ENCODE measurements at regions not wholly inside any gene's neighbourhood (a gene's known extent, or its start where the extent isn't known, plus 50 kb on each side); places are given as distances from the start of the nearest gene placed in this dataset.

- Histone ChIP-seq H3K27ac (no peak overlapping the region), H3K4me3 (replicated peaks in 1 of 3) (no peak overlapping the region), H3K27me3 (no peaks in the 10 kb centered on the region), H3K9me3 (no peaks in the 10 kb centered on the region), H3K36me3 (no peaks in the 10 kb centered on the region), H3K4me1 (peaks cover 8 to 38% of the 10 kb centered on the region in 2 donors)
- 72 to 77% methylated on average over 19 of the region's 19 CpGs for WGBS, 2 donors
- TF ChIP-seq POLR2A (IDR thresholded peaks at IDR 0.05), result no peak
- TF ChIP-seq, protein P1, sequence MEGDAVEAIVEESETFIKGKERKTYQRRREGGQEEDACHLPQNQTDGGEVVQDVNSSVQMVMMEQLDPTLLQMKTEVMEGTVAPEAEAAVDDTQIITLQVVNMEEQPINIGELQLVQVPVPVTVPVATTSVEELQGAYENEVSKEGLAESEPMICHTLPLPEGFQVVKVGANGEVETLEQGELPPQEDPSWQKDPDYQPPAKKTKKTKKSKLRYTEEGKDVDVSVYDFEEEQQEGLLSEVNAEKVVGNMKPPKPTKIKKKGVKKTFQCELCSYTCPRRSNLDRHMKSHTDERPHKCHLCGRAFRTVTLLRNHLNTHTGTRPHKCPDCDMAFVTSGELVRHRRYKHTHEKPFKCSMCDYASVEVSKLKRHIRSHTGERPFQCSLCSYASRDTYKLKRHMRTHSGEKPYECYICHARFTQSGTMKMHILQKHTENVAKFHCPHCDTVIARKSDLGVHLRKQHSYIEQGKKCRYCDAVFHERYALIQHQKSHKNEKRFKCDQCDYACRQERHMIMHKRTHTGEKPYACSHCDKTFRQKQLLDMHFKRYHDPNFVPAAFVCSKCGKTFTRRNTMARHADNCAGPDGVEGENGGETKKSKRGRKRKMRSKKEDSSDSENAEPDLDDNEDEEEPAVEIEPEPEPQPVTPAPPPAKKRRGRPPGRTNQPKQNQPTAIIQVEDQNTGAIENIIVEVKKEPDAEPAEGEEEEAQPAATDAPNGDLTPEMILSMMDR (IDR thresholded peaks at IDR 0.05), result no peak
- peak in 1 of 2 donors; percentile 25 for DNase-seq
- intact Hi-C loops (cut with DNase I), result no loop called here
Measured at GRCh38 chr6:167745670-167746389, 80.9 kb upstream of the AFDN start.

DNA sequence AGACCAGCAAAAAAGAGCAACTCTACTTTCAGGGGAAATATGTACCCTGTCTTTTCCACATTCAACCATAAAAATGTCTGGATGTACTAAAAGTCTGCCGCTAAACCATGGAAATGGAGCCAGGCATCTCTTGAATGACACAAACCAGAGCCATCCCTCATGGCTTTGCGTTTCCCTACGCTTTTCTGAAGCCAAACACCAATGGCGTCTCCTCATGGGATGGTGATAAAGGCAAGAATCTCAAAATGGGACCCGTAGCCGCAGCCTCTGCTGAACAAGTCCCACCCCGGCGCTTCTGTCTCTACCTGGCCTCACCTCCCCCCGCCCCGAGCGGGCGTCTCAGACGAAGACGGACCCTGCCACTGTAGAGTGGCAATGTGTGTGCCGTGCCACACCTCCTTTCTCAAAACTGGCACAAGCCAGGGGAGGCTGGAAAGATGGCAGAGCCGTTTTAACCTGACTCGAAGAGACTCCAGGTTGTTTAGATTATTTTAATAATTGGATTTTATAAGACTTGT lies 80.3 kb upstream of the AFDN start:
- Histone ChIP-seq H3K4me3 (replicated peaks in 1 of 3) (no peak overlapping the region), H3K9me3 (no peaks in the 10 kb centered on the region), H3K27ac (no peak overlapping the region), H3K4me1 (peaks cover 13 to 44% of the 10 kb centered on the region in 2 donors), H3K36me3 (no peaks in the 10 kb centered on the region), H3K27me3 (no peaks in the 10 kb centered on the region)
- WGBS, 2 donors, result 84 to 95% methylated on average over 17 of the region's 17 CpGs
- intact Hi-C loops (cut with DNase I), result no loop called here
- DNase-seq, result no peak
- TF ChIP-seq, protein P1 (IDR thresholded peaks at IDR 0.05), result no peak
- TF ChIP-seq POLR2A (IDR thresholded peaks at IDR 0.05), result no peak

DNA sequence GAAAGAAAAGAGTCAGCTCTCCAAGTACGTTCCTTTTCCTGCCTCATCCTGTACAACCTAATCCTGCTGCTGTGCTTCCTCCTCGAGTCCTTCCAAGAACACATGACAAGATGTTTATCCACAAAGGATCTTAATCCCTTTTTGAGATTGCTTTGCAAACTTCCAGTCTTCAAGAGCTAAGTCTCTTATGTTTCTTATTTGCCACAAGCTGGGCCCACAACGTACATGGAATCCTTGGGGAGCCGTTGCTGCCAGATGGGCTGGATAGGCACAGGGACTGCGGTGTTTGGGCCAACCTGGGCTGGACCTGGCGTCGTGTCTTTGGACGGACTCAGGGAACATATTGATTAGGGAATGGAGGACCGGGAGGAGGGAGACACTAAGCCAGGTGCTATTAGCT lies 79.7 kb upstream of the AFDN start:
- Histone ChIP-seq H3K4me1 (peaks cover 18 to 50% of the 10 kb centered on the region in 2 donors), H3K36me3 (no peaks in the 10 kb centered on the region), H3K4me3 (replicated peaks in 1 of 3) (no peak overlapping the region), H3K27ac (no peak overlapping the region), H3K27me3 (no peaks in the 10 kb centered on the region), H3K9me3 (no peaks in the 10 kb centered on the region)
- 77 to 81% methylated on average over 9 of the region's 9 CpGs for WGBS, 2 donors
- TF ChIP-seq POLR2A (IDR thresholded peaks at IDR 0.05), result no peak
- TF ChIP-seq, protein P1 (IDR thresholded peaks at IDR 0.05), result no peak
- no peak for DNase-seq
- intact Hi-C loops (cut with DNase I), result no loop called here

DNA sequence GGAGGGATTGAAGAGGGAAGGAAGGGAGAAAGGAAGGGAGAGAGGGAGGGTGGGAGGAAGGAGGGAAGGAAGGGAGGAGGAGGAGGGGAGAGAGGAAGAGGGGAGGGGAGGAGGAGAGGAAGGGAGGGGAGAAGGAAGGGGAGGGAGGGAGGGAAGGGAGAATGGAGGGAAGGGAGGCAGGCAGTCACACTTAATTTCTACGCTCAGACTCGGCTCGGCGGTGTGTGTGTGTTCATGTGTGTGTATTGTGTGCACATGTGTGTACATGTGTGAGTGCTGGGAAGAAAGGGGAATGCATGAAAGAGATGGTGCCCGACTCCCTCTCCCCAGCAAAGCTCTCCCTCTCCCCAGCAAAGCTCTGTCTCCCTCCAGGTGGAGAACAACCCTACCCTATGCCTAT lies 79.1 kb upstream of the AFDN start:
- no peak for DNase-seq
- TF ChIP-seq, protein P1 (IDR thresholded peaks at IDR 0.05), result no peak
- no peak for TF ChIP-seq POLR2A (IDR thresholded peaks at IDR 0.05)
- Histone ChIP-seq H3K4me3 (replicated peaks in 1 of 3) (no peak overlapping the region), H3K27me3 (no peaks in the 10 kb centered on the region), H3K4me1 (peaks cover 20 to 51% of the 10 kb centered on the region in 2 donors), H3K9me3 (no peaks in the 10 kb centered on the region), H3K27ac (no peak overlapping the region), H3K36me3 (no peaks in the 10 kb centered on the region)
- WGBS, 2 donors, result 81 to 82% methylated on average over 5 of the region's 5 CpGs
- intact Hi-C loops (cut with DNase I), result no loop called here

DNA sequence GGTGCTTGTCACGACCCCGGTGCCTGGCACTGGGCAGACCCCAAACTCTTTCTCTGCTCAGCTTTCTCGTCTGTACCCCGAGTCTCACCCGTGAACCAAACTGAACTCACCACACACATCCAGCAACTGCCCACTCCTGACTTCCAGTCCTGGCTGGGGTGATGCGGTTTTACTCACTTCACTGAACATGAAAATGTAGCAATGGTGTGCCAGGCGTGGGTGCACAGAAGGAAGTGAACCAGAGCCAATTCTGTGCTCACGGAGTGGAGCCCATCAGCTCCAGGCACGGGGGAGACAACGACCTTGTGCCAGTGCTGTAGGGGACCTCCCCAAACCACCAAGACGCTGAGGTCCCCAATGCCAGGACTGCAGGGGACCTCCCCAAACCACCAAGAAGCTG lies 78.7 kb upstream of the AFDN start:
- no peak overlapping the region for H3K4me3 ChIP-seq (replicated peaks in 1 of 3)
- intact Hi-C loops (cut with DNase I), result no loop called here

More for the DNA sequence above, 78.7 kb upstream of the AFDN start:
- no peaks in the 10 kb centered on the region for H3K9me3 ChIP-seq
- no peak overlapping the region for H3K27ac ChIP-seq
- peak; percentile 73 to 82 for DNase-seq
- 50 to 56% methylated on average over 9 to 11 of the region's 11 CpGs for WGBS, 2 donors
- H3K36me3 ChIP-seq, result no peaks in the 10 kb centered on the region
- H3K4me1 ChIP-seq, result peaks cover 20 to 51% of the 10 kb centered on the region in 2 donors
- TF ChIP-seq, protein P1 (IDR thresholded peaks at IDR 0.05), result no peak
- TF ChIP-seq POLR2A (IDR thresholded peaks at IDR 0.05), result no peak
- H3K27me3 ChIP-seq, result no peaks in the 10 kb centered on the region

All from thyroid gland (tissue), 4 donors.